ENCODE measurements at regions not wholly inside any gene's neighbourhood (a gene's known extent, or its start where the extent isn't known, plus 50 kb on each side); places are given as distances from the start of the nearest gene placed in this dataset.

DNA sequence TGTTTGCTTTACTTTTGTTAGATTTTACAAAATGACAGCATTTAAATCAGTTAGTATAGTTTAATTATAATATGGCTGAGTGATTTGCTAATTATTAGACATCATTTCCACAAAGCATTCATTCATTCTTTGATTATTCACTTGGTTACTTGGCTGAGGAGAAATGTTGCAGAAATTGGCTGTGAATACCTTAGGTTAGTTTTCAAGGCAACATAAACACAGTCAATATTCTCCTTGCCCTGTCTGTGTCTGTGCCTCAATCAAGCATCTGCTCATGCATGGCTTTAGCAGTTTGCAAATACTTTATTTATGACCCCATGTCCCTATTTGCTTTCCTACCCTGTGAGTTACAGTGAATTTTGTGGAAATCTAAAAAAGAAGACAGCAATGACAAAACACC, 718.3 kb downstream of the EPM2A start:
- TF ChIP-seq, protein P1, sequence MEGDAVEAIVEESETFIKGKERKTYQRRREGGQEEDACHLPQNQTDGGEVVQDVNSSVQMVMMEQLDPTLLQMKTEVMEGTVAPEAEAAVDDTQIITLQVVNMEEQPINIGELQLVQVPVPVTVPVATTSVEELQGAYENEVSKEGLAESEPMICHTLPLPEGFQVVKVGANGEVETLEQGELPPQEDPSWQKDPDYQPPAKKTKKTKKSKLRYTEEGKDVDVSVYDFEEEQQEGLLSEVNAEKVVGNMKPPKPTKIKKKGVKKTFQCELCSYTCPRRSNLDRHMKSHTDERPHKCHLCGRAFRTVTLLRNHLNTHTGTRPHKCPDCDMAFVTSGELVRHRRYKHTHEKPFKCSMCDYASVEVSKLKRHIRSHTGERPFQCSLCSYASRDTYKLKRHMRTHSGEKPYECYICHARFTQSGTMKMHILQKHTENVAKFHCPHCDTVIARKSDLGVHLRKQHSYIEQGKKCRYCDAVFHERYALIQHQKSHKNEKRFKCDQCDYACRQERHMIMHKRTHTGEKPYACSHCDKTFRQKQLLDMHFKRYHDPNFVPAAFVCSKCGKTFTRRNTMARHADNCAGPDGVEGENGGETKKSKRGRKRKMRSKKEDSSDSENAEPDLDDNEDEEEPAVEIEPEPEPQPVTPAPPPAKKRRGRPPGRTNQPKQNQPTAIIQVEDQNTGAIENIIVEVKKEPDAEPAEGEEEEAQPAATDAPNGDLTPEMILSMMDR (conservative IDR thresholded peaks at IDR 0.05; ENCODE audit: low read depth, low read length) = no peak
- no peak for TF ChIP-seq EZH2 (IDR thresholded peaks at IDR 0.05; ENCODE audit: borderline replicate concordance, low read depth, low read length, poor library complexity, severe bottlenecking)
